ENCODE measurements at regions not wholly inside any gene's neighbourhood (a gene's known extent, or its start where the extent isn't known, plus 50 kb on each side); places are given as distances from the start of the nearest gene placed in this dataset.
"Not testable (repeated sequence)": the region's sequence is repeated elsewhere in the genome, so short reads cannot be mapped to it uniquely, and the experiment has no call there.

- Histone ChIP-seq H3K36me3 (replicated peaks; ENCODE audit: low read depth, low read length) (no peaks in the 10 kb centered on the region), H3K9ac (ENCODE audit: low read length) (no peak overlapping the region), H3K4me1 (ENCODE audit: low read length) (no peaks in the 10 kb centered on the region), H3K4me3 (ENCODE audit: low read length) (no peak overlapping the region), H3K9me3 (ENCODE audit: insufficient read depth, low read length) (no peaks in the 10 kb centered on the region), H4K20me1 (ENCODE audit: insufficient read depth, low read length) (no peaks in the 10 kb centered on the region), H3K27me3 (ENCODE audit: low read depth, low read length) (no peaks in the 10 kb centered on the region), H2AFZ (ENCODE audit: low read depth, low read length) (no peak overlapping the region), H3K79me2 (ENCODE audit: low read length) (no peaks in the 10 kb centered on the region), H3K27ac (ENCODE audit: low read length) (no peak overlapping the region), H3K4me2 (ENCODE audit: low read length) (no peak overlapping the region)
- TF ChIP-seq EZH2phosphoT487 (IDR thresholded peaks at IDR 0.05; ENCODE audit: low read depth) (no peak), CTCF (IDR thresholded peaks at IDR 0.05; ENCODE audit: low read depth, low read length) (no peak)
Observed at GRCh38 chr15:26029146-26029545, 166.0 kb upstream of the ATP10A start.

GRCh38 chr15:26028086-26028740 is 165.1 kb upstream of the ATP10A start:
- Histone ChIP-seq H3K4me3 (ENCODE audit: low read length) (no peak overlapping the region), H3K4me2 (ENCODE audit: low read length) (no peak overlapping the region), H3K36me3 (replicated peaks; ENCODE audit: low read depth, low read length) (no peaks in the 10 kb centered on the region), H2AFZ (ENCODE audit: low read depth, low read length) (no peak overlapping the region), H3K4me1 (ENCODE audit: low read length) (no peaks in the 10 kb centered on the region), H3K27me3 (ENCODE audit: low read depth, low read length) (no peaks in the 10 kb centered on the region), H3K27ac (ENCODE audit: low read length) (no peak overlapping the region), H4K20me1 (ENCODE audit: insufficient read depth, low read length) (no peaks in the 10 kb centered on the region), H3K79me2 (ENCODE audit: low read length) (no peaks in the 10 kb centered on the region), H3K9me3 (ENCODE audit: insufficient read depth, low read length) (no peaks in the 10 kb centered on the region), H3K9ac (ENCODE audit: low read length) (no peak overlapping the region)
- no peak for TF ChIP-seq EZH2phosphoT487 (IDR thresholded peaks at IDR 0.05; ENCODE audit: low read depth)
- no peak for TF ChIP-seq CTCF (IDR thresholded peaks at IDR 0.05; ENCODE audit: low read depth, low read length)

GRCh38 chr15:26026671-26027070 is 163.5 kb upstream of the ATP10A start:
- not testable (repeated sequence) for H3K36me3 ChIP-seq (replicated peaks; ENCODE audit: low read depth, low read length); H4K20me1 ChIP-seq (ENCODE audit: insufficient read depth, low read length); H2AFZ ChIP-seq (ENCODE audit: low read depth, low read length); H3K4me3 ChIP-seq (ENCODE audit: low read length); H3K27me3 ChIP-seq (ENCODE audit: low read depth, low read length); H3K27ac ChIP-seq (ENCODE audit: low read length); H3K4me2 ChIP-seq (ENCODE audit: low read length); H3K9me3 ChIP-seq (ENCODE audit: insufficient read depth, low read length); H3K79me2 ChIP-seq (ENCODE audit: low read length); H3K9ac ChIP-seq (ENCODE audit: low read length); H3K4me1 ChIP-seq (ENCODE audit: low read length)

- H3K4me1 ChIP-seq (ENCODE audit: low read length), result no peaks in the 10 kb centered on the region
- H3K9ac ChIP-seq (ENCODE audit: low read length), result no peak overlapping the region
- H3K4me3 ChIP-seq (ENCODE audit: low read length), result no peak overlapping the region
- no peak overlapping the region for H3K4me2 ChIP-seq (ENCODE audit: low read length)
- no peak overlapping the region for H2AFZ ChIP-seq (ENCODE audit: low read depth, low read length)
- H3K36me3 ChIP-seq (replicated peaks; ENCODE audit: low read depth, low read length), result no peaks in the 10 kb centered on the region
- H4K20me1 ChIP-seq (ENCODE audit: insufficient read depth, low read length), result no peaks in the 10 kb centered on the region
- H3K79me2 ChIP-seq (ENCODE audit: low read length), result no peaks in the 10 kb centered on the region
- no peaks in the 10 kb centered on the region for H3K9me3 ChIP-seq (ENCODE audit: insufficient read depth, low read length)
- no peak overlapping the region for H3K27ac ChIP-seq (ENCODE audit: low read length)
- no peaks in the 10 kb centered on the region for H3K27me3 ChIP-seq (ENCODE audit: low read depth, low read length)
- TF ChIP-seq EZH2phosphoT487 (IDR thresholded peaks at IDR 0.05; ENCODE audit: low read depth) (no peak), CTCF (IDR thresholded peaks at IDR 0.05; ENCODE audit: low read depth, low read length) (no peak)
Observed at GRCh38 chr15:26024241-26024640, 161.1 kb upstream of the ATP10A start.

Measured in OCI-LY3 (cell line).